ENCODE measurements at regions not wholly inside any gene's neighbourhood (a gene's known extent, or its start where the extent isn't known, plus 50 kb on each side); places are given as distances from the start of the nearest gene placed in this dataset.

DNA sequence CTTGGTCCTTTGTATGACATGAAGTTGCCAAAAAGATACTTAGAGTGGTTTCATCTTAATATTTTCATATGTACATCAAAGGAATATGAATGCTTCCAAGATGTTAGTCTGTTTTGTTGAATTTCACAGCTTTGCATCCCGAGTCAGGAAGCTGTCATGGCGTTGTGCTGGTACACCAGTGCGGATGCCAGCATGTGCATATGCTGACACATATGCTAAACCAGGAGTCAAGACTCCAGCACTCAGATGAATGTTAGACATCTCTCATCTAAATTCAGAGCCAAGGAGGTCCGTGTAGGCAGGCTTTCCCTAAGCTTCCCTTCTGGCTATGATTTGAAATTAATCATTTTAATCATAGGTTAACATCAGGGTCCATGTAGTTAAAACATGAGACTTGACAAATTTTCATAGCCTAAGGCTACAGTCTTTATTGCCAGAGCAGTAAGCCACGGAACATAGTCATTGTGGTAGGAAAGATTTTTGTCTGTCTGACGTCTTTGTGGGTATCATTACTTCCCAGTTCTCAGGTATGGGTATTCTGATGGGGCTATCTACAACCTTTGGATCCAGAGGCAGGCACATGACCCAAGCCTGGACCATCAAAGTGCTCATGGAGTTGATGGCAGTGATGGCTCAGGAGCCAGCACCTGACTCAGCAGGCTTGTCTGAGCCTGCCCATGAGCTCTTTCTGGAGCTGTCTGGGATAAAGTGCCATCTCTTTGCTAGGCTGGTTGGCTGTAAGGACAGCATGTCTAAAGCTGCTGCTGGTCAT, 246.1 kb downstream of the KCNRG start:
- no peak overlapping the region for H3K27ac Mint-ChIP-seq
- H3K4me3 Mint-ChIP-seq, result no peak overlapping the region
- H3K4me1 Mint-ChIP-seq (ENCODE audit: low read depth), result peaks cover 10% of the 10 kb centered on the region
- intact Hi-C loops (cut with micrococcal nuclease), result no loop called here
- H3K27me3 Mint-ChIP-seq, result peaks cover 1% of the 10 kb centered on the region
- H3K36me3 Mint-ChIP-seq (ENCODE audit: low read depth), result no peaks in the 10 kb centered on the region
- no peaks in the 10 kb centered on the region for H3K9me3 Mint-ChIP-seq

- Mint-ChIP-seq H3K4me3 (no peak overlapping the region), H3K9me3 (no peaks in the 10 kb centered on the region), H3K27ac (no peak overlapping the region), H3K36me3 (ENCODE audit: low read depth) (no peaks in the 10 kb centered on the region), H3K4me1 (ENCODE audit: low read depth) (peaks cover 15% of the 10 kb centered on the region), H3K27me3 (peaks cover 3% of the 10 kb centered on the region)
- intact Hi-C loops (cut with micrococcal nuclease), result no loop called here
These were observed 251.8 kb downstream of the KCNRG start for GRCh38 chr13:50267066-50267465.

DNA sequence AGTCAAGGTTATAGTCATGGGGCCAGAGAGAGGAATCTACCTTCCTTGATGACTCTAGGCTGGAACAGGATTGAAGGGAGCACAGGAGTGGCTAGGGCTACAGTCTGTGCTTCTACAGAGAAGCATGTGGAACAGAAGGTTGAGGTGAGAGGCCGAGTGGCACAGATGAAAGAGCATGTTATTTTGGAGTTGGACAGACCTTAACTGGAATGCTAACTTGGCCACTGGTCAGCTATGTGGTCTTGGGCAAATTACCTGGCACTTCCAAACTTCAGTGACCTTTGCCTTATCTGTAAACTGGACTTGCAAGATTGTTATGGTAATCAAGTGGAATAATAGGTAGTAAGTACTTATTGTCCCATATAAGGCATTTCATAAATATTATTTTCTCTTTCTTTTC, 252.7 kb downstream of the KCNRG start:
- no peaks in the 10 kb centered on the region for H3K9me3 Mint-ChIP-seq
- H3K27ac Mint-ChIP-seq, result no peak overlapping the region
- no peaks in the 10 kb centered on the region for H3K36me3 Mint-ChIP-seq (ENCODE audit: low read depth)
- peaks cover 15% of the 10 kb centered on the region for H3K4me1 Mint-ChIP-seq (ENCODE audit: low read depth)
- H3K27me3 Mint-ChIP-seq, result peaks cover 4% of the 10 kb centered on the region
- intact Hi-C loops (cut with micrococcal nuclease), result no loop called here
- H3K4me3 Mint-ChIP-seq, result no peak overlapping the region

DNA sequence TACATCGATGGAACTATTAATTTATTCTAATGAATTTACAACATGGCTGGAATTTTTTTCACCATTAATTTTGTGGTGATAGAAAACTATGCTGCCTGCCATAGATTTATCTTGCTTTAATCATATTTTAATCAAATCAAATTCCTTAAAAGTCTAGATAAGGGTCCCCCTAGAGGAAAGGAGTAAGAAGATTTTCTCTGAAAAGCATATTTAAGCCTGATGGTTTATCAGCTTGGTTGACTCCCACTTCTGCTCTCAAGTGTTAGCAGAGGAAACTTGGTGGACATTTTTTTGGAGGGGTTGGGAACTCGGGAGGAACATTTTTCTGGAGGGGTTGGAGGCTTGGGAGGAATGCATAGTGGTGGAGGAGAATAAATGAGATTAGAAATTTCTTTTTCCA, 253.3 kb downstream of the KCNRG start:
- H3K27me3 Mint-ChIP-seq, result peaks cover 4% of the 10 kb centered on the region
- no peaks in the 10 kb centered on the region for H3K9me3 Mint-ChIP-seq
- H3K4me1 Mint-ChIP-seq (ENCODE audit: low read depth), result peaks cover 15% of the 10 kb centered on the region
- H3K36me3 Mint-ChIP-seq (ENCODE audit: low read depth), result no peaks in the 10 kb centered on the region
- H3K4me3 Mint-ChIP-seq, result no peak overlapping the region
- no peak overlapping the region for H3K27ac Mint-ChIP-seq
- intact Hi-C loops (cut with micrococcal nuclease), result no loop called here

GRCh38 chr13:50274181-50274580, 258.9 kb downstream of the KCNRG start:
- intact Hi-C loops (cut with micrococcal nuclease), result no loop called here
- Mint-ChIP-seq H3K27me3 (peaks cover 4% of the 10 kb centered on the region), H3K4me1 (ENCODE audit: low read depth) (peaks cover 19% of the 10 kb centered on the region)

GRCh38 chr13:50275392-50276063, 260.3 kb downstream of the KCNRG start:
- H3K27me3 Mint-ChIP-seq, result peaks cover 5% of the 10 kb centered on the region
- no peak overlapping the region for H3K27ac Mint-ChIP-seq
- peaks cover 25% of the 10 kb centered on the region for H3K4me1 Mint-ChIP-seq (ENCODE audit: low read depth)
- intact Hi-C loops (cut with micrococcal nuclease), result no loop called here
- no peaks in the 10 kb centered on the region for H3K36me3 Mint-ChIP-seq (ENCODE audit: low read depth)
- H3K4me3 Mint-ChIP-seq, result no peak overlapping the region
- no peaks in the 10 kb centered on the region for H3K9me3 Mint-ChIP-seq

More at GRCh38 chr13:50274181-50274580, 258.9 kb downstream of the KCNRG start:
- Mint-ChIP-seq H3K27ac (no peak overlapping the region), H3K36me3 (ENCODE audit: low read depth) (no peaks in the 10 kb centered on the region), H3K4me3 (no peak overlapping the region), H3K9me3 (no peaks in the 10 kb centered on the region)

DNA sequence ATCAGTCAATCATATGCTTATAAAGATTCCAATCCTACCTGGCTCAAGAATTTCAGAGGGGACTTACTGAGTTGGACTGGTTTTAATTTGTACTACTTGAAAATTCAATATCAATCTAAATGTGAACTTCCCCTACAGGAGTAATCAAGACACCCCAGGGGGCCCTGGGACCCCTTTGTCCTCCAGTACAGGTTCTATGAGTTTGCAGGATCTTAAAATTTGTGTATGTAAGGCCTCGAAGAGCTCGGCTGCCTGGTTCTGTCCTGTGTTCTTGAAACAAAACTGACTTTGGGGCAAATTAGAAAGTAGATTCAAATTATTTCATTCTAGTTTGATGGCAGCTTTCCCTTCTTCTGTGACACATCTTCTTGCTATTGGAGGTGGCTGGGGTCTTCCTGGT, 261.3 kb downstream of the KCNRG start:
- no peaks in the 10 kb centered on the region for H3K36me3 Mint-ChIP-seq (ENCODE audit: low read depth)
- peaks cover 19% of the 10 kb centered on the region for H3K4me1 Mint-ChIP-seq (ENCODE audit: low read depth)
- no peaks in the 10 kb centered on the region for H3K9me3 Mint-ChIP-seq
- H3K27me3 Mint-ChIP-seq, result peaks cover 2% of the 10 kb centered on the region
- no peak overlapping the region for H3K4me3 Mint-ChIP-seq
- no peak overlapping the region for H3K27ac Mint-ChIP-seq
- intact Hi-C loops (cut with micrococcal nuclease), result no loop called here

DNA sequence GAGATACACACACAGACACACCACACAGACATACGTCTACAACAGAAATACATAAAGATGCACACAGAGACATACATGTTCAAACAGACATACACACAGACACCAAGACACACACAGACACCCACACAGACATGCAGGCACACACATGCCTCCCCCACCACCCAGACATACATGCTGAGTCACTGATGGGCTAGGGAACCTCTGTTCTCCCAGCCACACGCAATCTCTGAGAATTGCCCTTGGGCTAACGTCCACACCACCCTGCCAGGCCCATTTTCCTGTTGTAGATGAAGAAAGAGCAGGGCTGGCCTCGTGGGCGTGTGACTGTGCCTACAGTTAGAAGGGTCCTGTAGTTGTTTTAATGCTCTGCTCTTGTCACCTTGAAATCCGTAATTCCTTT, 261.9 kb downstream of the KCNRG start:
- H3K9me3 Mint-ChIP-seq, result no peaks in the 10 kb centered on the region
- intact Hi-C loops (cut with micrococcal nuclease), result no loop called here
- peaks cover 2% of the 10 kb centered on the region for H3K27me3 Mint-ChIP-seq
- peaks cover 21% of the 10 kb centered on the region for H3K4me1 Mint-ChIP-seq (ENCODE audit: low read depth)
- no peak overlapping the region for H3K27ac Mint-ChIP-seq
- no peaks in the 10 kb centered on the region for H3K36me3 Mint-ChIP-seq (ENCODE audit: low read depth)
- no peak overlapping the region for H3K4me3 Mint-ChIP-seq

- Mint-ChIP-seq H3K9me3 (no peaks in the 10 kb centered on the region), H3K27me3 (peaks cover 1% of the 10 kb centered on the region), H3K4me1 (ENCODE audit: low read depth) (peaks cover 28% of the 10 kb centered on the region), H3K36me3 (ENCODE audit: low read depth) (no peaks in the 10 kb centered on the region), H3K27ac (no peak overlapping the region), H3K4me3 (no peak overlapping the region)
- intact Hi-C loops (cut with micrococcal nuclease), result no loop called here
These were observed 262.7 kb downstream of the KCNRG start for GRCh38 chr13:50277906-50278305.

DNA sequence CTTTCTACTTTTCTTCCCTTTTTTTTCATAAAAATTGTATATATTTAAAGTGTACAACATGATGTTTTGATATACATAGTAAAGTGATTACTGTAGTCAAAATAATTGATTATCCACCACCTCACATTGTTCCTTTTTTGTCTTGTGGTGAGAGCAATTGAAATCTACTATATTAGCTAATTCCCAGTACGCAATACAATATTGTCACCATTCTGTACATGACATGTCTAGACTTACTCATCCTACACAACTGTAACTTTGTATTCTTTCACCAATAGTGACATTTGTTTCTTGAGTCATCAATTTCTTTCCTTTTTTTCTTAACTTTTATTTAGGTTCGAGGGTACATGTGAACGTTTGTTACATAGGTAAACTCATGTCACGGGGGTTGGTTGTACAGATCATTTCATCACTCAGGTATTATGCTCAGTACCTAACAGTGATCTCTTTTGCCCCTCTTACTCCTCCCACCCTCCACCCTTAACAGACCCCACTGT, 265.2 kb downstream of the KCNRG start:
- Mint-ChIP-seq H3K9me3 (no peaks in the 10 kb centered on the region), H3K27ac (no peak overlapping the region), H3K4me3 (no peak overlapping the region), H3K27me3 (peaks cover 1% of the 10 kb centered on the region), H3K36me3 (ENCODE audit: low read depth) (no peaks in the 10 kb centered on the region), H3K4me1 (ENCODE audit: low read depth) (peaks cover 52% of the 10 kb centered on the region)
- intact Hi-C loops (cut with micrococcal nuclease), result no loop called here

GRCh38 chr13:50282016-50282415, 266.8 kb downstream of the KCNRG start:
- Mint-ChIP-seq H3K27me3 (peaks cover 1% of the 10 kb centered on the region), H3K4me3 (no peak overlapping the region), H3K4me1 (ENCODE audit: low read depth) (peaks cover 54% of the 10 kb centered on the region), H3K27ac (no peak overlapping the region), H3K9me3 (no peaks in the 10 kb centered on the region), H3K36me3 (ENCODE audit: low read depth) (no peaks in the 10 kb centered on the region)
- intact Hi-C loops (cut with micrococcal nuclease), result no loop called here

DNA sequence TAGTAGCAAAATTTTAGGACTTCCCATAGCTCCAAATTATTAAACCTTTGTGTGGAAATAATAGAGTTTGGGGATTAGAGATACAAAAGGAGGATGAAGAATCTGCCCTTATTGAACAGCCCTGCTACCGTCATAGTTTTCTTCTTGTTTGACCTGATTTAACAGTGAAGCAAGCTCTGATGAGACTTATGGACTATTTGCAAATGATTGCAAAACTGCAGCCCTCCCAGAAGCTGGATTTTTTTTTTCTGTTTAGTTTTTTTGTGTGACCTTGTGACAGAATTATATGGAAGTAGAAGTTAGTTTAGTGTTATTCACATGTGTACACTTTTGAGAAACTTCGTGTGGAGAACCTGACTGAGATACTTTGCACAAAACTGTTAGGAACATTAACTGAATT, 267.8 kb downstream of the KCNRG start:
- Mint-ChIP-seq H3K9me3 (no peaks in the 10 kb centered on the region), H3K27me3 (peaks cover 1% of the 10 kb centered on the region), H3K4me1 (ENCODE audit: low read depth) (peaks cover 45% of the 10 kb centered on the region), H3K27ac (no peak overlapping the region), H3K4me3 (no peak overlapping the region), H3K36me3 (ENCODE audit: low read depth) (no peaks in the 10 kb centered on the region)
- intact Hi-C loops (cut with micrococcal nuclease), result no loop called here

- peaks cover 3% of the 10 kb centered on the region for H3K27me3 Mint-ChIP-seq
- no peaks in the 10 kb centered on the region for H3K9me3 Mint-ChIP-seq
- H3K4me3 Mint-ChIP-seq, result no peak overlapping the region
- intact Hi-C loops (cut with micrococcal nuclease), result no loop called here
- peaks cover 54% of the 10 kb centered on the region for H3K4me1 Mint-ChIP-seq (ENCODE audit: low read depth)
- peak overlapping the region; percentile 37 for H3K27ac Mint-ChIP-seq
- H3K36me3 Mint-ChIP-seq (ENCODE audit: low read depth), result no peaks in the 10 kb centered on the region
These were observed 269.3 kb downstream of the KCNRG start for GRCh38 chr13:50284540-50284939.

- no peak overlapping the region for H3K4me3 Mint-ChIP-seq
- peaks cover 1% of the 10 kb centered on the region for H3K27me3 Mint-ChIP-seq
- intact Hi-C loops (cut with micrococcal nuclease), result no loop called here
- H3K4me1 Mint-ChIP-seq (ENCODE audit: low read depth), result peaks cover 55% of the 10 kb centered on the region
- peak overlapping the region; percentile 37 for H3K27ac Mint-ChIP-seq
- no peaks in the 10 kb centered on the region for H3K9me3 Mint-ChIP-seq
- no peaks in the 10 kb centered on the region for H3K36me3 Mint-ChIP-seq (ENCODE audit: low read depth)
These were observed 270.0 kb downstream of the KCNRG start for GRCh38 chr13:50285283-50285682.

Measured in dendritic cell treated with granulocyte-macrophage colony-stimulating factor and Interleukin-4, amounts not matched to agents 40 ng/mL and 50 ng/mL, for 4 days (primary cell).